ENCODE measurements at regions not wholly inside any gene's neighbourhood (a gene's known extent, or its start where the extent isn't known, plus 50 kb on each side); places are given as distances from the start of the nearest gene placed in this dataset.

DNA sequence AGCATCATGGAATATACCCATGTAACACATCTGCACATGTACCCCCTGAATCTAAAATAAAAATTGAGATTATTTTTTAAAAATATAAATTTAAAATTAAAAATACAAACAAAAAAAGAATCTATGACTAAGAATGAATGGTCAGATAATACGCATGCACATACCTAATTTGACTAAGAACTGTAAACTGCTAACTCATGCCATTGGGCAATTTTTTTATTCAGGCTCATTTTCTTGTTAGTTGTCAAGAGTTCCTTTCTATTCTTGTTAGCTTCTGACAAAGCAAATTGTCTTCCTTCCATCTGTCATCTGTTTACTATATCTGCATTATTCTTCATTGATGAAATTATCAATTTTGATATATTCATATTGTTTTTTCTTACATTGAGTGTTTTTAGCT lies 69.5 kb upstream of the HAND1 start:
- TF ChIP-seq, protein P1, sequence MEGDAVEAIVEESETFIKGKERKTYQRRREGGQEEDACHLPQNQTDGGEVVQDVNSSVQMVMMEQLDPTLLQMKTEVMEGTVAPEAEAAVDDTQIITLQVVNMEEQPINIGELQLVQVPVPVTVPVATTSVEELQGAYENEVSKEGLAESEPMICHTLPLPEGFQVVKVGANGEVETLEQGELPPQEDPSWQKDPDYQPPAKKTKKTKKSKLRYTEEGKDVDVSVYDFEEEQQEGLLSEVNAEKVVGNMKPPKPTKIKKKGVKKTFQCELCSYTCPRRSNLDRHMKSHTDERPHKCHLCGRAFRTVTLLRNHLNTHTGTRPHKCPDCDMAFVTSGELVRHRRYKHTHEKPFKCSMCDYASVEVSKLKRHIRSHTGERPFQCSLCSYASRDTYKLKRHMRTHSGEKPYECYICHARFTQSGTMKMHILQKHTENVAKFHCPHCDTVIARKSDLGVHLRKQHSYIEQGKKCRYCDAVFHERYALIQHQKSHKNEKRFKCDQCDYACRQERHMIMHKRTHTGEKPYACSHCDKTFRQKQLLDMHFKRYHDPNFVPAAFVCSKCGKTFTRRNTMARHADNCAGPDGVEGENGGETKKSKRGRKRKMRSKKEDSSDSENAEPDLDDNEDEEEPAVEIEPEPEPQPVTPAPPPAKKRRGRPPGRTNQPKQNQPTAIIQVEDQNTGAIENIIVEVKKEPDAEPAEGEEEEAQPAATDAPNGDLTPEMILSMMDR (IDR thresholded peaks at IDR 0.05): no peak
- no peak for TF ChIP-seq POLR2A (IDR thresholded peaks at IDR 0.05)

All from Peyer's patch (tissue), 4 donors.